ENCODE measurements at regions not wholly inside any gene's neighbourhood (a gene's known extent, or its start where the extent isn't known, plus 50 kb on each side); places are given as distances from the start of the nearest gene placed in this dataset.
"Not testable (repeated sequence)": the region's sequence is repeated elsewhere in the genome, so short reads cannot be mapped to it uniquely, and the experiment has no call there.

DNA sequence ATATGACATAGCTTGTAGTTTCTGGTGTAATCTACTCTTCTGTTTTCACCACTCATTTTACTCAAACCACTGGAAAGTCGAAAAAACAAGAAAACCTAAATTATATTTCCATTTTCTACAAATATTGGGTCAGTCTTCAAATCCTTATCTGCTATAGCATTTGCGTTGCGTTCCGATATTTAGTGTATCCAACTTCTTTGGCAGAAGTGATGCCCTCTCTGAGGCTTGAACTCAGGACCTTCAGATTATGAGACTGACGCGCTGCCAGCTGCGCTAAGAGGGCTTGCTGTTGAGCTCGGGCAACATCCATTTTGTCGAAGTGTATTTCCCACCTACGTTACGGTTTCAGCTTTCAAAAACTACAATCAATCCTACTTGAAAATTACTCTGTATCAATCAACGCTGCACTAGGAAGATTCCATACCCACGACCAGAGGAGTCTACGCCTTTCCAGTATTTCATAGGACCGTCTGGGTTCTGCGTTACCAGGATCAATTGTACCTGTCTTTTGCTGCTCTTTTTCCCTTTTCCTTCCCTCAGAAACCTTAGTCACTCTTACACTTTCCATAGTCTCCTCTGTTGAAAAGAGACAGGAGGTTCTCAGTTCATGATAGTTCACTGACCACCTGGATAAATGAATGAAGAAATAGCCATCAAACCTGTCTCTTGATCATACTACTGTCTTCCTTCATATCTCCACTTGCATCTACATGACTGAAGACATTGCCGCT, 140.5 kb upstream of the ZNF322 start:
- DNase-seq, result not testable (repeated sequence)

DNA sequence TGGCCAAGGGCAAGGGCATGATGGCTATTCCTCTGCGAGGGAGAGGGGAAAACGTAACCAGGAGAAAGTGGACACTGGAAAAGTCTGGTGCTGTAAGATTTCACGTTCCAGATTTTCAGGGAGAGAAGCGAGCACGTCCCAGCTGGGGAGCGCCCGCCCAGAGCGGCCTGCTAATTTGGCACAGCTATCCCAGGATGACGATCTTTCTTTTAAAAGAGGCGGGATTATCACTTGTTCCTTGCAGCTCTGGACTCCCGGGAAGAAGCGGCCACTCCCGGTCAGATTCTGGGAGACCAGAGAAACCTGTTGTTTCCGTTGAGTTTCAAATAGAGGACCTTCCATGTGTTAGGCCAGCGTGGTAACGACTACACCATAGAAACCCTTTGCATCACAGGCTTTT, 144.2 kb upstream of the ZNF322 start:
- DNase-seq, result not testable (repeated sequence)

DNA sequence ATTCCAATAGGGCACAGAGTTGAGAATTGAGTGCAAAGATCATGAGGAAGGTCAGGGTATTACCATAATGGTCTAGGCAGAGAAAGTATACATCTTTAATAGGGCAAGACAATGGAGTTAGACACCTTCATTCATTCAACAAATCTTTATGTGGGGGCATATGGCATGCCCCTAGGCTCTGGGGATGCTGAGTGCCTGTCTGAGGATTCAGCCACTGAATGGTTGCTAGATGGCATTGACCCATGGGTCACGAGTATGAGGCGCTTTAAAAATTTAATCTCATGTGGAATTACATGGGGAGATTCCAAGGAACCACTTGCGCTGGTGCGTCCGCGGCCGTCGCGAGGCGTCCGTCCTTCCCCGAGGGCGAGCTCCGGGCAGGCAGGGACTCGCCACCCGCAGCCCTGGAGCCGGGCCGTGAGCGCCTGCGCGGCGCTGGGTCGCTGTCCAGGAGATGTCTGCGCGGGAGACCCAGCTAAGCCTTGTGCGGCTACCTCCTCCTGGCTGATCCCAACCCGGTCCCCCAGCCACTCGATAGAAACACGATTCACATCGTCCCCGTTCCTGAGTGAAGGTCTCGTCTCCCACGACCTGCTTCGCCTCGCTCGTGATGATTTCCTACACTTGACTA, 152.1 kb upstream of the ZNF322 start:
- DNase-seq, result not testable (repeated sequence)

DNA sequence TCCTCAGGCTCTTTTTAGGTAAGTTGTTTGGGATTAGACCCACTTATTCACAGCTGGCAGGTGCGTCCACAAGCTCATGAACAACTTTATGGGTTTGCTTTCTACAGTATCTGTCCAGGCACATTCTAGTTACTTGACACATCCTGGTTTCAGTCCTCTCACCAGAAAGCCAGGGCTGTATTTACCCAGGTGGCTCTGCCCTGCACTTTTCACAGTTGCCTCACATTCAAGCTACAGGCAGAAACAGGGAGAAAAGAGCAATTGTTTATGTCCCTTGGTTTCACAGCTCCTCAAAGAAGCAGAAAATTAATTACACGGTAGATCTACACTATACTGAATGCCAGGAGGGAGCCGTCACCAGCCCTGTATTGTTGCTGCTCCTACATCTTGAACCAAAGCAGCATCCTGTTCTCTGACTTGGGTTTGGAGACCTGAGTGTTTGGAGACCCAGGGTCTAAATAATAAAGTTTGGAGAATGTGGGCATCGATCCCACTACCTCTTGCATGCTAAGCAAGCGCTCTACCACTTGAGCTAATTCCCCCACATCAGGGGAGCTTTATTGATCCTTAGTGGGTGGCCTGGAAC, 159.2 kb upstream of the ZNF322 start:
- not testable (repeated sequence) for DNase-seq

DNA sequence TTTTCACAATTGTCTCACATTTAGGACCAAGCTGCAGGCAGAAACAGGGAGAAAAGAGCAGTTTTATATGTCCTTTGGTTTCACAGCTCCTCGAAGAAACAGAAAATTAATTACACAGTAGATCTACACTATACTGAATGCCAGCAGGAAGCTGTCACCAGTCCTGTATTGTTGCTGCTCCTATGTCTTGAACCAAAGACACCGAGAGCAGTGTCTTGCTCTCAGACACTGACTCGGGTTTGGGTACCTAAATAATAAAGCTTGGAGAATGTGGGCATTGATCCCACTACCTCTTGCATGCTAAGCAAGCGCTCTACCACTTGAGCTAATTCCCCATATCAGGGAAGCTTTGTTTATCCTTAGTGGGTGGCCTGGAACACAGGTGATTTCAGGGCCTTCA, 168.4 kb upstream of the ZNF322 start:
- not testable (repeated sequence) for DNase-seq

DNA sequence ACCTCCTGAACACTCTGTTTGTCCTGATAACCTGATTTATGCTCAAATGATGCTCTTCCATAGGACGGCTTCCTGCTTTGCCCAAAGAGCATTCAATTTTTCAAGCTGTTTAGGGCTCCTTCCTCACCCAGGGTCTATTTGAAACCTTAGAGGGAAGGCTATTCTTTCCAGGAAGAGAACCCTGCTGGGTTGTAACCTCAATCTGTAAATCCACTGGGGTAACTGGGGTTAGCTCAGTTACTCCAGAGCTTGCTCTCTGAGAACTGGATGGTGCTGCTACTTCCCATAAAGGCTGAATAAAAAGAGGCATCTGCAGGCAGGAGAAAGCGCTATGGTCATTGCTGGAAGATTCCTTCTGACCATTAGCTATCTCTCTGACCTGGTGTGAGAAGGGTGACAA, 169.9 kb upstream of the ZNF322 start:
- not testable (repeated sequence) for DNase-seq

DNA sequence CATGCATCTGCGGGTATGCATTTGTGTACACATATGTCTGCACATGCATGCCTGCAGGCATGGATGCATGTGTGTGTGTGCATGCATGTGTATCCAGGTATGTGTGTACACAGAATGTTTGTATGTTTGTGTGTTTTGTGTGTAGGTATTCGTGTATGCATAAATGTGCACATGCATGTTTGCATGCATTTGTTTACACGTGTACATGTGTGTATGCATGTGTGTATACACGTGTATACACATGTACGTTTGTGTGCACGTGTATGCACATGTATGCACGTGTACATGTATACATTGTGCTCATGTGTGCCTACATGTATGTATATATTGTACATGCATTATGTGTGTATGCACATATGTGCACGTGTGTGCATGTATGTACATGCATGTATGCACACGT, 171.4 kb upstream of the ZNF322 start:
- DNase-seq, result not testable (repeated sequence)

DNA sequence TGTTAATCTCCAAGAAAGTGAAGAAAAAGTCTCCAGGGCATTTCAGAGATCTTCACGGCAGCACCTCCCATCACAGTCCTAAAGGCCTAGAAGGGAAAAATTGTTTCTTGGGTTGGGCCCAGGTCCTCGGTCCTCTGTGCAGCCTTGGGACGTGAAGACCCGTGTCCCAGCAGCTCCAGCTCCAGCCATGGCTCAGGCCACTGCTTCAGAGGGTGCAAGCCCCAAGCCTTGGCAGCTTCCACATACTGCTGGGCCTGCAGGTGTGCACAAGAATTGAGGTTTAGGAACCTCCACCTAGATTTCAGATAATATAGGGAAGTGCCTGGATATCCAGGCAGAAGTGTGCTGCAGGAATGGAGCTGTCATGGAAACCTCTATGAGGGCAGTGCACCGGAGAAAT, 176.2 kb upstream of the ZNF322 start:
- DNase-seq, result not testable (repeated sequence)

DNA sequence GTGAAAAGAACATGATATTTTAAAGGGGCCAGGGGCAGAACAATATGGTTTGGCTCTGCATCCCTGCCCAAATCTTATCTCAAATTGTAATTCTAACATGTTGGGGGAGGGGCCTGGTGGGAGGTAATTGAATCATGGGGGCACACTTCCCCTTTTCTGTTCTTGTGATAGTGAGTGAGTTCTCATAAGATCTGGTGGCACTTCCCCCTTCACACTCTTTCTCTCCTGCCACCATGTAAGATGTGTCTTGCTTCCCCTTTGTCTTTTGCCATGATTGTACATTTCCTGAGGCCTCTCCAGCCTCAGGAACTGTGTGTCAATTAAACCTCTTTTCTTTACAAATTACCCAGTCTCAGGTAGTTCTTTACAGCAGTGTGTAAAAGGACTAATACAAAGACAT, 177.1 kb upstream of the ZNF322 start:
- not testable (repeated sequence) for DNase-seq

DNA sequence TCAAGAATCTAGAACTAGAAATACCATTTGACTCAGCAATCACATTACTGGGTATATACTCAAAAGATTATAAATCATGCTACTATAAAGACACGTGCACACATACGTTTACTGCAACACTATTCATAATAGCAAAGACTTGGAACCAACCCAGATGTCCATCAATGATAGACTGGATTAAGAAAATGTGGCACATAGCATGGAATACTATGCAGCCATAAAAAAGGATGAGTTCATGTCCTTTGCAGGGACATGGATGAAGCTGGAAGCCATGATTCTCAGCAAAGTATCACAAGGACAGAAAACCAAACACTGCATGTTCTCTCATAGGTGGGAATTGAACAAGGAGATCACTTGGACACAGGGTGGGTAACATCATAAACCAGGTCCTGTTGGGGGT, 185.3 kb upstream of the ZNF322 start:
- DNase-seq, result not testable (repeated sequence)

DNA sequence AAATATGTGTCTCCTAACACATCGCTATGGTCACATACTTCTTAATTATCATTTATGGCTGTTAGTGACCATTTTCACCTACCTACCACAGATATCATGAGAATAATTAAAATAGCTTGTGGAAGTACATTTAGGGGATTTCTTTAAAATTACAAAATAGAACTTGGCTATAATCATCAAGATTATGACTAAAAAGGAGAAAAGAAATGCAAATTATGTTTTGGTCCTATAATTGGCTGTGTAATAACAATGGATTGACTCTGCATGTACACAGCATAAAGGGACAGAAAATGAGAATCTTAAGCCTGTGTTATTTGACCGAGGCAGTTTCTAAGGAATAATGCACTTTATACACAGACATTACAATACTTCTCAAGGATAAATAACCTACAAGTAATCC, 197.7 kb upstream of the ZNF322 start:
- DNase-seq, result not testable (repeated sequence)

DNA sequence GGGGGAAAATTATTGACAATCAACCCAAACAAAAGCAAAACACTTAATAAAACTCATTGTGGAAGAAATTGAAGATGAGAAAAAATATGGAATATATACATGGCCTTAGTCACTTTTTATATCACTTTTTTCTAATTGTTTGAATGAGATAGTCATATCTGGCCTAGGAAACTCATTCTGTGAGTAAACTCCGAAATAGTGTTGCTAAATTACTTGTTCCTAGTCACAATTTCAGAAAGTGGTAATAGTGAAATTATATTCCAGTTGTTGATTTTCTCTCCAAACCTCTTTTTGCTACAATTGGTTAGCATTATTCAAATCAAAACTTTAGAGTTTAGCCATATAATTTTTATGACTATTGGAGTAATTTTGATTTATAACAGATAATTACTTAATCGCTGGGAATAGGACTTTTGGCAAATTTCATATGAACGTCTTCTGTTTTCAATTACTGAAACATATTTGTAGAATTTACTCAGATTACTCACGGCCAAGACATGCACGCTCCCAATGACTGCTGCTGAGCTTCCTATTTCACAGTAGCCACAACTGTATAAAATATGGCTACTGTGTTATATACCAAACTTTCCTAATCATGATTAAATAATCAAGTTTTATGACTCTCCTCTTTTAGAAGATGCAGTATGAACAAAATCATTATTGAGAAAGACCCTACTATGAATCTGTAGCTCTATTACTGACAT, 199.7 kb upstream of the ZNF322 start:
- DNase-seq, result not testable (repeated sequence)

DNA sequence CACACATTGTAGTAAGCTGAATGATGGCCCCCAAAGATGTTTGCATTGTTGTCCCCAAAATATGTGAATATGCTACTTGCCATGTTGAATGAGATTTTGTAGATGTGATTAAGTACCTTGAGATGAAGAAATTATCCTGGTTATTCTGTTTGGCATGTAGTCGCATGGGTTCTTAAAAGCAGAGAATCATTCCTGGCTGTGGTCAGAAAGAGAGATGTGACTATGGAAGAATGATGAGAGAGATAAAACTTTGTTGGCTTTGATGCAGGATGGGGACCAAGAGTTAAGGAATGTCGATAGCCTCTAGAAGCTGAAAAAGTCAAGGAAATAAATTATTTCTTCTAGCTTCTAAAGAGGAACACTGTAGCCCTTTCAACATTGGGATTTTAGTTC, 200.2 kb upstream of the ZNF322 start:
- DNase-seq, result not testable (repeated sequence)

DNA sequence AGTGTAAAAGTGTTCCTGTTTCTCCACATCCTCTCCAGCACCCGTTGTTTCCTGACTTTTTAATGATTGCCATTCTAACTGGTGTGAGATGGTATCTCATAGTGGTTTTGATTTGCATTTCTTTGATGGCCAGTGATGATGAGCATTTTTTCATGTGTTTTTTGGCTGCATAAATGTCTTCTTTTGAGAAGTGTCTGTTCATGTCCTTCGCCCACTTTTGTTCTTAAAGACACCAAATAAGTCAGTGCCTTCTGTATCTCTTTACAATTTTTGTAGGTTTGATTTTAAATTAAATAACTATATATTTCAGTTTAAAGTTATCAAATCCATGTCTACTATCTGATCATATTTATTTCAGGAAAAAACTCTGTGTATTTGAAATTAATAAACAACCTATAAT, 202.4 kb upstream of the ZNF322 start:
- DNase-seq, result not testable (repeated sequence)

DNA sequence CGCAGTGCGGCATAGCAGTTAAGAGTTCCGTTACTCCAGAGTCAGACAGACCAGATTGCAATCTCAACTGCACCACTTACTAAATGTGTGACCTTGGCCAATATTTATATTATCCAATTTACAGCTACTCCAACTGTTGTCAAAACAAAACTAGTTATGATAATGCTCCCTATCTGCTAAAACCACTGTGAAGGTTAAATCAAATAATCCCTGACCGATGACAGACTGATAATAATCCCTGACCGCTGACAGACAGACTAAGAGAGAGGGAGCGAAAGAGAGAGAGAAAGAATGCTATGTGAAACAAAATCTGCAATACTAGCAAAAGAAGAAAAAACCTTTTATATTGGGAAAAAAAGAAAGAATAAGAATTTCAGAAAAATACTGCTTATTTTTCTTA, 204.1 kb upstream of the ZNF322 start:
- DNase-seq, result not testable (repeated sequence)

DNA sequence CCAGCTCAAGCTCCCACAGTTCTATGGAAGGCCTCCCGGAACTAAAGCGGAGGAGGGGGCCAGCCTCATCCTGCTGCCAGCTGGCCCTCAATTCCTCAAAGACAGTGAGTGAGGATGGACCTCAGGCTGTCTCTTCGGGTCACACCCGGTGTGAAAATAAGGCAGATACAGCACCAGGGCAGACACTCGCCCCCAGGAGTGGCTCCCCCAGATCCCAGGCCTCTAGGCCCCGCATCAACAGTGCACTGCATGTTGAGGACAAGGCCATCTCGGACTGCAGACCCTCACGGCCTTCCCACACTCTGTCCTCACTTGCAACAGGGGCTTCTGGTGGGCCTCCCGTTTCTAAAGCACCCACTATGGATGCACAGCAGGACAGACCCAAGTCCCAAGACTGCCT, 239.2 kb upstream of the ZNF322 start:
- DNase-seq, result not testable (repeated sequence)

DNA sequence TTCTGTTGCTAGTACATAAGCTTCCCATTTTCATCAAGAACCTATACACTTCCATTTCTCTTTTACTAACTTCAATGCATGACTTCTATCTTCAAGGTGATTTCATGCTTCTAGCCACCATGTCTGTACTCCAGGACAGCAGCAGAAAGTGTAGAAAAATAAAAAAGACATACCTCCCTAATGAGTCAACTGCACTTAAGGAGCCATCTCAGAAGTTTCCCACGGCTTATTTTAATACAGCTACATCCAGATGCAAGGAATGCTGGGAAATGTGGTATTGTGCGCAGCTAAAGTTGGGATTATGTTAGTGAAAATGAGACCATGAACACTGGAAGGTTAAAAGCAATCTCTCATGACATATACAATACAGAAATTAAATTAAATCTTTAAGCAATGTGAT, 264.7 kb upstream of the ZNF322 start:
- DNase-seq, result not testable (repeated sequence)

DNA sequence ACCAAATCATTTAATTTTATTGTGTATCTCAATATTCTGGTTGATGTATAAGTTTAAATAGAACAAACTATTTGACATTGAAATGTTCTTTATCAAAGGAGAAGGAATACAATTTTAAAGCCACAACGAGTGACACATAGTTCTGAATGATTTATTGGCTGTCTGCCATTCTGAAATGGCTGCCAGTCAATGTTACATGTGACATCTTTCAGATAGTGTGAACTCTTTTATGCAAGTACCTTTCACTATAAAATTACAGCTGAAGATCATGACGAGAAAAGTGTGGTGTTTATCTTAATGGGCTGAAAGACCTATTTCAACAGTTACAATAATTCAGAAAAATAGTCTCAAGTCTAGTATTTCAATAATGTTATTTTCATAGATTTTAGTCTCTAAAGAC, 268.6 kb upstream of the ZNF322 start:
- DNase-seq, result not testable (repeated sequence)

DNA sequence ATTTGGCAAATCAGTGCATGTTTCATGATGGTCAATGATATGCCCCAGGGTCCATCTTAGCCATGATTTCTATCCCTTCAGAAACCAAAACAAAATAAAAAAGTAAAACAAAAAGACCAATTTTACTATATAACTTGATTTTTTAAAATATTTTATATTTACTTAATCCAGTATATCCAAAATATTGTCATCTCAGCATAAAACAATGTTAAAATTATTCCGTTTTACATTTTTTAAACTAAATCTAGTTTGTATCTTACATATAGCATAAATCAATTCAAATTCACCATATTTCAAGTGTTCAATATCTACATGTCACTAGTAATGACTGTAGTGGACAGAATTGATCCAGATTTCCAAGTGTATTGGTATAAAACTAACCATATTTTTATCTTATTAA, 277.7 kb upstream of the ZNF322 start:
- DNase-seq, result not testable (repeated sequence)

DNA sequence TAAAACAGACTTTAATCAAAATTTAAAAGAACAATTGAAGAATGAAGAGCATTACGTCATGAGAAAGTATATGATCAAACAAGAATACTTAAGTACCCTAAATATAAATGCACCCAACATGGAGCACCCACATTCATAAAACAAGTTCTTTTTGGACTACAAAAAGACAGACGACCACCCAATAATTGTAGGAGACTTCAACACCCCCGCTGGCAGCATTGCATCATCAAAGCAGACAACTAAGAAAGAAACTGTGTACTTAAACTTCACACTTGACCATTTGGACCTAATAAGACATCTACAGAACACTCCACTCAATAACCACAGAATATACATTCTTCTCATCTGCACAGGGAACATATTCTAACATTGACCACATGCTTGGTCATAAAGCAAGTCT, 291.7 kb upstream of the ZNF322 start:
- DNase-seq, result not testable (repeated sequence)

DNA sequence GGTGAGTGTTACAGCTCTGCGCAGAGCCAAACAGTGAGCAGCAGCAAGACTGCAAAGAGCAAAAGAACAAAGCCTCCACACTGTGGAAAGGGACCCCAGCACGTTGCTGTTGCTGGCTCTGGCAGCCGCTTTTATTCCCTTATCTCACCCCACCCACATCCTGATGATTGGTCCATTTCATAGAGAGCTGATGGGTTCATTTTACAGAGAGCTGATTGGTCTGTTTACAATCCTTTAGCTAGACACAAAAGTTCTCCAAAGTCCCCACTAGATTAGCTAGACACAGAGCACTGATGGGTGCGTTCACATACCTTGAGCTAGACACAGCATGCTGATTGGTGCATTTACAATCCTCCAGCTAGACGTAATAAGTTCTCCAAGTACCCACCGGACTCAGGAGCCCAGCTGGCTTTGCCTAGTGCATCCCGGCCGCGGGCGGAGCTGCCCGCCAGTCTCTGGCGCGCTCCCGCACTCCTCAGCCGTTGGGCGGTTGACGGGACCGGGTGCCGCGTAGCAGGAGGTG, 291.4 kb upstream of the PRSS16 start:
- DNase-seq, result peak; percentile 3

DNA sequence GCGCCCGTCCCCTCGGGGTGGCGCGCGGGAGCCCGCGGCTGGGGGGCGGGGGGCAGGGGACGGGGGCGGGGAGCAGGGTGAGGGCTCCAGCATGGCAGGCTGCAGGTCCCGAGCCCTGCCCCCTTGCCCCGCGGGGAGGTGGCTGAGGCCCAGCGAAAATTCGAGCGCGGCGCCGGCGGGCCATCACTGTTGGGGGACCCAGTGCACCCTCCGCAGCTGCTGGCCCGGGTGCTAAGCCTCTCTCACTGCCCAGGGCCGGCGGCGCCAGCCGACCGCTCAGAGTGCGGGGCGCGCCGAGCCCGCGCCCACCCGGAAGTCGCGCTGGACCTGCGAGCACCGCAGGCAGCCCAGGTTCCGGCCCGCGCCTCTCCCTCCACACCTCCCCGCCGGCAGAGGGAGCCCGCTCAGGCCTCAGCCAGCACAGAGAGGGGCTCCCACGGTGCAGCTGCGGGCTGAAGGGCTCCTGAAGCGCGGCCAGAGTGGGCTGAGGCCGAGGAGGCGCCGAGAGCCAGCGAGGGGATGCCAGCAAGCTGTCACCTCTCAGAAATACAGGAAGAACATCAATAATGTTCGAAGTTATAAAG, 290.8 kb upstream of the PRSS16 start:
- peak; percentile 5 for DNase-seq

All from amniotic stem cell (primary cell).